A673 (cell line): ENCODE measurements at regions not wholly inside any gene's neighbourhood (a gene's known extent, or its start where the extent isn't known, plus 50 kb on each side); places are given as distances from the start of the nearest gene placed in this dataset.

Experiments used
- EZH2 ChIP-seq: fragments of 200-600 bp; sonication (generic); IDR thresholded peaks from 2 replicates; pipeline ENCODE4 v1.6.1; 2017; ENCODE audit warnings: borderline replicate concordance, low read depth, mild to moderate bottlenecking, mixed read lengths, antibody characterized with exemption, low read length; ENCODE audit not compliant: poor library complexity, severe bottlenecking
- TF ChIP-seq, protein P1 (sequence below): fragments of 300-800, 200-600 bp; sonication (generic); conservative IDR thresholded peaks from 2 replicates; pipeline ENCODE4 v1.5.1; 2017; ENCODE audit warnings: low read depth, mild to moderate bottlenecking, antibody characterized with exemption, low read length, moderate library complexity, mixed read lengths

DNA sequence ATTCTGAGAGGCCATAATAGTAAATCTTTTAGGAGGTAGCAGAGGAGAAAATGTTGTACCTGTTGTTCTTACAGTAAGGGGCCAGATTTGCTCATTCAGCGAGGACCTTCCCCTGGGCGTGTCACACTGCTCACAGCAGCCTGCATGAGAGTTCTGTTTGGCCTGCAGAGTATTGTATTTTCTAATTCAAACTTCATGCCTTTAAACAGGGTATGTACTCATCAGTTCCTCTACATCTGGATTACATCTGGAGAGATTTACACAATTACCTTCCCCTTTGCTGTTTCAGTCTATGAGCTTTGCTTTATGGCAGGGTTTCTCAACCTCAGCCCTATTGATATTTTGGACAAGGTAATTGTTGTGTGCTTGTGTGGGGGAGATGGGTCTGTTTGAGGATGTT lies 170.9 kb upstream of the STK32A start:
- TF ChIP-seq, protein P1, sequence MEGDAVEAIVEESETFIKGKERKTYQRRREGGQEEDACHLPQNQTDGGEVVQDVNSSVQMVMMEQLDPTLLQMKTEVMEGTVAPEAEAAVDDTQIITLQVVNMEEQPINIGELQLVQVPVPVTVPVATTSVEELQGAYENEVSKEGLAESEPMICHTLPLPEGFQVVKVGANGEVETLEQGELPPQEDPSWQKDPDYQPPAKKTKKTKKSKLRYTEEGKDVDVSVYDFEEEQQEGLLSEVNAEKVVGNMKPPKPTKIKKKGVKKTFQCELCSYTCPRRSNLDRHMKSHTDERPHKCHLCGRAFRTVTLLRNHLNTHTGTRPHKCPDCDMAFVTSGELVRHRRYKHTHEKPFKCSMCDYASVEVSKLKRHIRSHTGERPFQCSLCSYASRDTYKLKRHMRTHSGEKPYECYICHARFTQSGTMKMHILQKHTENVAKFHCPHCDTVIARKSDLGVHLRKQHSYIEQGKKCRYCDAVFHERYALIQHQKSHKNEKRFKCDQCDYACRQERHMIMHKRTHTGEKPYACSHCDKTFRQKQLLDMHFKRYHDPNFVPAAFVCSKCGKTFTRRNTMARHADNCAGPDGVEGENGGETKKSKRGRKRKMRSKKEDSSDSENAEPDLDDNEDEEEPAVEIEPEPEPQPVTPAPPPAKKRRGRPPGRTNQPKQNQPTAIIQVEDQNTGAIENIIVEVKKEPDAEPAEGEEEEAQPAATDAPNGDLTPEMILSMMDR = no peak
- TF ChIP-seq EZH2 = no peak
